PC-9 (cell line): ENCODE measurements at regions not wholly inside any gene's neighbourhood (a gene's known extent, or its start where the extent isn't known, plus 50 kb on each side); places are given as distances from the start of the nearest gene placed in this dataset.

Experiments
- BruUV-seq: library from RNA; stranded (reverse); fragments of 400-500 nt; replicated peaks from 2 replicates; lab custom pipeline; 2021; lab: Mats Ljungman, UMichigan
- CTCF ChIA-PET: fragments of 300-600 bp; sonication (Branson Sonifier 250); formaldehyde crosslinking; loops from one replicate; lab custom pipeline; 2022; ENCODE audit warnings: antibody characterized with exemption; lab: Charles Lee
- POLR2A ChIA-PET: fragments of 300-600 bp; sonication (Branson Sonifier 250); formaldehyde crosslinking; loops from one replicate; lab custom pipeline; 2022; ENCODE audit warnings: antibody characterized with exemption; ENCODE audit not compliant: unreplicated experiment; lab: Charles Lee
- DNase-seq, 2 experiments: peaks; one replicate each; pipeline versions ENCODE4 v3.0.0 to v3.0.0-alpha.2; 2015 to 2022; ENCODE audit warnings: mixed read lengths in 1 of 2
- H2AFZ ChIP-seq: fragments of 200-600 bp; sonication (generic); 2 replicates; pipeline ENCODE4 v1.8.1; 2017; ENCODE audit warnings: antibody characterized with exemption
- H3F3A ChIP-seq: fragments of 200-600 bp; sonication (generic); 2 replicates; pipeline ENCODE4 v1.8.1; 2017; ENCODE audit warnings: antibody characterized with exemption, mild to moderate bottlenecking, low read depth; ENCODE audit not compliant: insufficient read depth
- H3K27ac ChIP-seq: fragments of 200-600 bp; sonication (generic); 2 replicates; pipeline ENCODE4 v1.6.1; 2016; ENCODE audit warnings: mixed run types
- H3K27me3 ChIP-seq: fragments of 200-600 bp; sonication (generic); 2 replicates; pipeline ENCODE4 v1.6.1; 2016; ENCODE audit warnings: low read depth, mixed run types; ENCODE audit not compliant: insufficient read depth
- H3K36me3 ChIP-seq: fragments of 200-600 bp; sonication (generic); 2 replicates; pipeline ENCODE4 v1.6.1; 2016; ENCODE audit warnings: low read depth, mixed run types
- H3K4me1 ChIP-seq: fragments of 200-600 bp; sonication (generic); replicated peaks from 2 replicates; pipeline ENCODE4 v1.6.1; 2016; ENCODE audit warnings: mixed run types; ENCODE audit not compliant: insufficient read depth
- H3K4me2 ChIP-seq: fragments of 200-600 bp; sonication (generic); 2 replicates; pipeline ENCODE4 v1.6.1; 2017; ENCODE audit warnings: mixed run types
- H3K4me3 ChIP-seq: fragments of 200-600 bp; sonication (generic); 2 replicates; pipeline ENCODE4 v1.6.1; 2016; ENCODE audit warnings: mixed run types
- H3K79me2 ChIP-seq: fragments of 200-600 bp; sonication (generic); 2 replicates; pipeline ENCODE4 v1.6.1; 2017; ENCODE audit warnings: low read depth, mixed run types
- H3K9me2 ChIP-seq: fragments of 200-600 bp; sonication (generic); 2 replicates; pipeline ENCODE4 v1.8.1; 2017; ENCODE audit warnings: mild to moderate bottlenecking; ENCODE audit not compliant: insufficient read depth
- H3K9me3 ChIP-seq: fragments of 200-600 bp; sonication (generic); 2 replicates; pipeline ENCODE4 v1.8.1; 2016; ENCODE audit warnings: low read depth; ENCODE audit not compliant: insufficient read depth
- H4K20me1 ChIP-seq: fragments of 200-600 bp; sonication (generic); 2 replicates; pipeline ENCODE4 v1.8.1; 2017; ENCODE audit not compliant: insufficient read depth
- CTCF ChIP-seq: fragments of 200-600 bp; sonication (generic); conservative IDR thresholded peaks from 2 replicates; pipeline ENCODE4 v1.6.1; 2017; ENCODE audit warnings: mixed run types, antibody characterized with exemption, mild to moderate bottlenecking, moderate library complexity
- EZH2 ChIP-seq: fragments of 200-600 bp; sonication (generic); IDR thresholded peaks from 2 replicates; pipeline ENCODE4 v1.8.0; 2017; ENCODE audit warnings: antibody characterized with exemption, low read depth
- intact Hi-C: fragments of 100-400 bp; cut with micrococcal nuclease; formaldehyde crosslinking; loops from one replicate; pipeline ENCODE4 v1.10.0; 2022; ENCODE audit not compliant: unreplicated experiment

DNA sequence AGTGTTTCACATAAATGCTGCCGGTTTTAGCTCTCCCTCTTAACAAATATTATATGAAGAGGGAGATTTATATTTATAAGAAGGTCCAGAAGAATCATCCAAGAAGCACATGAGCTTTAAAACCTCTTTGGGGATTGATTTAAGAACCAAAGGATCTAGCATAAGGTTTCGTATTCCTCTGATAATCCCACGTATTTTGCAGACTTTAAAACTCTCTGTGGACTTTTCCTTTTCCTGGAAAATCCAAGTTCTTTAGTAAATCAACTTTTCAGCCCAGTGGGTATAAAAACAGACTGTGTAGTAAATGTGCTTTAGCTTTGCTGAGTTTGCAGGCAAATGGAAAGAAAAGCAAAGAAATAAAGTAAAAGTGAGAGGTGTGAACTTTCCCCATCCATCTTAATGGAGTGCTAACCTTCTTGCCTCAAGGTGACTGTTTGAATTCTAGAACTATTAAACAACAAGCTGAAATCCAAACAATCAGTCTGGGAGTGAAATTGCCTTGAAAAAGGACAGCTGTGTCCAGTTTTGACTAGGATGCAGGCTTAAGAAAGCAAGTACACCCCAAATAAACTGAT lies 363.4 kb upstream of the SLC24A2 start:
- Histone ChIP-seq H3K4me2 (no peak overlapping the region), H3K4me3 (no peak overlapping the region), H3K79me2 (no peaks in the 10 kb centered on the region), H3K9me2 (no peaks in the 10 kb centered on the region), H3K36me3 (no peaks in the 10 kb centered on the region), H3K27ac (no peak overlapping the region), H3F3A (no peaks in the 10 kb centered on the region), H3K9me3 (no peaks in the 10 kb centered on the region), H3K27me3 (no peaks in the 10 kb centered on the region), H2AFZ (no peak overlapping the region), H3K4me1 (no peaks in the 10 kb centered on the region), H4K20me1 (no peaks in the 10 kb centered on the region)
- ChIA-PET POLR2A (no interaction called here), CTCF (interaction anchor here (0.6 kb wide), 1 partner anchor 960 kb away, joined by 3 read pairs; no protein-coding TSS in a partner anchor)
- DNase-seq: no peak
- intact Hi-C loops: no loop called here
- BruUV-seq: no TSS peak
- TF ChIP-seq CTCF (no peak), EZH2 (no peak)

DNA sequence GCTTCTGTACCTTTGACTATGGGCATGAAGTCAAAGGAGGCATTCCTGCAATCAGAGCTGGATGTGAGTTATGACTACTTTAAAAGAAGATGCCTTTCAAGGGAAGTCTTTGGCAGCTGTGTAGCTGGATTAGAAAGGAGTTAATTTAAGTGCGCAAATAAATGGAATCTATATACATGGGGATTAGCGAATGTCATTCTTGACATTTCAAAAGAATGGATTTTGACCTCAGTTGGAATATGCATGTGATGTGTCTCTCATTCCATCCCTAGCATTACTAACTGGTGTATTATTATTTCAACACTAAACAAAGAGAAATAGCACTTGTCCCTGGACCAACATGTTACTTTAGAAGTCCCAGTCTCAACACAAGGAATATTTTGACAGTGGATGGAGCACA lies 359.6 kb upstream of the SLC24A2 start:
- no TSS peak for BruUV-seq
- POLR2A ChIA-PET: no interaction called here
- H3K27ac ChIP-seq: no peak overlapping the region

DNA sequence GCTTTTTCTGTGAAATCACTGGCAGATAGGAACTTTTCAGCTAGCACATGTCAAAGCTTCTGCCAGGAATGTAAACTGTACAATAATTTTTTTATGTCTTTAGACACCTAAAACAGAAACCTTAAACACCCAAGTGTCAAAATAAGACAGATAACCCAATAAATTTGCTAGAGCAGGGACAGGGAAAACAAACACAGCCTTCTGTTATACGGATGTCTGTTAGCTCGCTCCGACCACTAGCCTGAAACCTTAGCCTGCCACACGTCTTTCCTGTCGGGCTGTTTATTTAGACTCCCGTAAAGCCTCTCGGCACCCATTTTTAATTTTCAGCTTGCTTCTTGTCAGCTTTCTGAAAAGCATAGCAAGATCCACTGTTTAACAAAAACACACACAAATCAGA lies 355.4 kb upstream of the SLC24A2 start:
- Histone ChIP-seq H3K4me1 (no peaks in the 10 kb centered on the region), H3K79me2 (no peaks in the 10 kb centered on the region), H3K9me2 (no peaks in the 10 kb centered on the region), H3K4me2 (no peak overlapping the region), H3K9me3 (no peaks in the 10 kb centered on the region), H4K20me1 (no peaks in the 10 kb centered on the region), H2AFZ (no peak overlapping the region), H3K36me3 (no peaks in the 10 kb centered on the region), H3K4me3 (no peak overlapping the region), H3F3A (no peaks in the 10 kb centered on the region), H3K27ac (no peak overlapping the region), H3K27me3 (no peaks in the 10 kb centered on the region)
- no peak for TF ChIP-seq CTCF
- no peak for DNase-seq
- BruUV-seq: no TSS peak
- POLR2A ChIA-PET: no interaction called here
- CTCF ChIA-PET: no interaction called here
- intact Hi-C loops: no loop called here

More for the DNA sequence above, 359.6 kb upstream of the SLC24A2 start:
- Histone ChIP-seq H3K4me1 (no peaks in the 10 kb centered on the region), H3K9me3 (no peaks in the 10 kb centered on the region), H4K20me1 (no peaks in the 10 kb centered on the region), H3K9me2 (no peaks in the 10 kb centered on the region), H3F3A (no peaks in the 10 kb centered on the region), H2AFZ (no peak overlapping the region), H3K4me3 (no peak overlapping the region), H3K79me2 (no peaks in the 10 kb centered on the region), H3K4me2 (no peak overlapping the region), H3K27me3 (no peaks in the 10 kb centered on the region), H3K36me3 (no peaks in the 10 kb centered on the region)
- intact Hi-C loops: no loop called here
- no peak for TF ChIP-seq CTCF
- TF ChIP-seq EZH2: no peak
- no peak for DNase-seq
- CTCF ChIA-PET: no interaction called here
